DMS53 (cell line): ENCODE measurements at regions not wholly inside any gene's neighbourhood (a gene's known extent, or its start where the extent isn't known, plus 50 kb on each side); places are given as distances from the start of the nearest gene placed in this dataset.
"Not testable (repeated sequence)": the region's sequence is repeated elsewhere in the genome, so short reads cannot be mapped to it uniquely, and the experiment has no call there.

Source experiments
- DNase-seq: peaks from one replicate; lab custom pipeline; 2025; lab: John Stamatoyannopoulos, UW

GRCh38 chr6:47407300-47408281 is 70.0 kb upstream of the CD2AP start:
- DNase-seq = peak; percentile 41

GRCh38 chr6:47413752-47414422 is 63.7 kb upstream of the CD2AP start:
- DNase-seq = peak; percentile 79

- DNase-seq = peak; percentile 62
Measured at GRCh38 chr6:47414423-47415167, 63.0 kb upstream of the CD2AP start.

DNA sequence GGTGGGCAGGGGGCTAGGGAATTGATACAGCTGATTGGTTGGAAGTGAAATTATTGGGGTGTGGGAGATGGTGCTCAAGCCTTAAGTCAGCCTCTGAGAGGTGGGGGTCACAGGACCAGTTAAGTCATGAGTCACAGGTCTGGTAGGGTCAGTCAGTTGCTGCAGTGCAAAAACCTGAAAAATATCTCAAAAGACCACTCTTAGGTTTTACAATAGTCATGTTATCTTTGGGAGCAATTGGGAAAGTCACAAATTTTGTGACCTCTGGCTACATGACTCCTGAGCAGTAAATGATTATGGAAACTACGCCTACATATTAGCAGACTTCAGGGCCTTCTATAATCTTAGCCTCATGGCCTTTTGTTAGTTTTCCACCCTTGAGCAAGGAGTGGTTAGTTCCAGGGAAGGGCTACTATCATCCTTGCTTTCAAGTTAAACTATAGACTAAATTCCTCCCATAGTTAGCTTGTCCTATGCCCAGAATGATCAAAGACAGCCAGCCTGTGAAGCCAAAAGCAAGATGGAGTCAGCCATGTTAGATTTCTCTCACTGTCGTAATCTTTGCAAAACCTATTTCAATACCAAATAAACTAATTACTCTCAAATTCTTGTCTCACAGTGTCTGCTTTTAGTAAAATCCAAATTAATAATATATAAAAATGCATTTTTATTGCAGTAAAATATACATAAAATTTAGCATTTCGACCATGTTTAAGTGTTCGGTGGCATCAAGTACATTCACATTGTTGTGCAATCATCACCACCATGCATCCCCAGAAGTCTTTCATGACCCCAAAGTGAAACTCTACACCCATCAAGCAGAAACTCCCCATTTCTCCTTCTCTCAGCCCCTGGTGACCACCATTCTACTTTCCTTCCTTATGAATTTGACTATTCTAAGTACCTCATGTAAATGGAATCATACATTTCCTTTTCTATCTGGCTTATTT is 60.9 kb upstream of the CD2AP start:
- DNase-seq = no peak

DNA sequence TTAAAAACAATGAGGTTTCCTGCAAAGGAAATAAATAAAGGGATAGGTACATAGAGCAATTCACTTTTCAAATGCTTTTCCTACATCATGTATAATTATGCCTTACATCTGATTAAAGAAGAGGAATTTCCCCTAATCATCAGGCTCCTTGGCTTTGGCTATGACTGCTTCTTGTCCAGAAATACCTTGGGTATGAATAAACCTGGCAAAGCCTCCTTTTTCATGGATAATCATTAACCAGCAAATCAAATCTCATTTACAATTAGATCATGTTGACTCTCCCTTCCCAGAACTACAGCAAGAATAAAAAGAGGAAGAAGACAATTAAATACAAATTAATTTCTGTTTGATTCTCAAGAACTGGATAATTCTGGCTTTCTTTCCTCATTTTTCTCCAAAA is 58.0 kb upstream of the CD2AP start:
- peak; percentile 73 for DNase-seq

- peak; percentile 24 for DNase-seq
Measured at GRCh38 chr6:47420394-47421371, 56.9 kb upstream of the CD2AP start.

DNA sequence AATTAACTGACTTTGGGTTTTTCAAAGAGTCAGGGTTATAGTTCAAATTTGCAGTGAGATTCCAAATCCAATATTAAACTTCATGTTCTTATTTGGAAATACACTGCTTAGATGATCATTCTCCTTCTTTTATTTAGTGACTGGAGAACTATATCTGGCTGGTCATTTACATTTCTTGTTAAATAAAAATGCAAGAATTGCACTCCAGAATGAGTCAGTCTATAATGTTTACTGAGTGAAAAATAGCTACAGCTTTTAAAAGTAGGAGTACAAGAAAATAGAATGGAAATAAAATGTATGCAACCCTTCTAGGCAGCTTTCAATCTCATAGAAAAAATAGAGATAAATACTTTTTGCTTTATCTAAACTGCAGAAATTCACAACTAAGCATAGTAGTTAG is 54.5 kb upstream of the CD2AP start:
- DNase-seq = no peak

GRCh38 chr6:47424436-47424836 is 53.2 kb upstream of the CD2AP start:
- no peak for DNase-seq

GRCh38 chr6:47425724-47426123 is 51.9 kb upstream of the CD2AP start:
- not testable (repeated sequence) for DNase-seq

- no peak for DNase-seq
Measured at GRCh38 chr6:47426524-47427302, 50.9 kb upstream of the CD2AP start.

DNA sequence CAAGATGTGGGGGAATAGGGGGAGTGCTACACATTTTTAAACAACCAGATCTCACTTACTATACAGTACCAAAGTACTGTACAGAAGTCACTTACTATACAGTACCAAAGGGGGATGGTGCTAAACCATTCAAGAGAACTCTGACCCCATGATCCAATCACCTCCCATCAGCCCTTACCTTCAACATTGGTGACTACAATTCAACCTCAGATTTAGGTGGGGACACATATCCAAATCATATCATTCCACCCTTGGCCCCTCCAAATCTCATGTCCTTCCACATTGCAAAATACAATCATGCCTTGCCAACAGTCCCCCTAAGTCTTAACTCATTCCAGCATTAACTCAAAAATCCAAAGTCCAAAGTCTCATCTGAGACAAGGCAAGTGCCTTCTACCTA is 49.9 kb upstream of the CD2AP start:
- DNase-seq = no peak
